AG04449 (cell line): ENCODE measurements at regions not wholly inside any gene's neighbourhood (a gene's known extent, or its start where the extent isn't known, plus 50 kb on each side); places are given as distances from the start of the nearest gene placed in this dataset.
"Not testable (repeated sequence)": the region's sequence is repeated elsewhere in the genome, so short reads cannot be mapped to it uniquely, and the experiment has no call there.

Experiments used
- CTCF ChIA-PET: fragments of 350-600 bp; formaldehyde crosslinking; extraction: SDS; loops from one replicate; lab custom pipeline; 2021; ENCODE audit warnings: antibody characterized with exemption; lab: Yijun Ruan, JAX
- POLR2A ChIA-PET: fragments of 400-600, 350-600 bp; formaldehyde crosslinking; extraction: SDS; loops from one replicate; lab custom pipeline; 2020; ENCODE audit warnings: antibody characterized with exemption, inconsistent platforms; lab: Yijun Ruan, JAX
- DNase-seq: peaks from one replicate; pipeline ENCODE4 v3.0.0-alpha.2; 2010; ENCODE audit warnings: low read depth, low spot score
- H3K4me3 ChIP-seq: 2 replicates; pipeline ENCODE4 v1.5.1; 2011; ENCODE audit warnings: low read depth, mild to moderate bottlenecking, control low read depth, low read length
- CTCF ChIP-seq: IDR thresholded peaks from one replicate; pipeline ENCODE4 v1.5.1; 2011; ENCODE audit warnings: mild to moderate bottlenecking, moderate library complexity, low read length, control low read depth, inconsistent platforms; ENCODE audit not compliant: insufficient read depth; ENCODE audit errors: missing control alignments

- no peak for TF ChIP-seq CTCF
- ChIA-PET CTCF (interaction anchor here (1.7 kb wide), 1 partner anchor 46 kb away, joined by 6 read pairs; no protein-coding TSS in a partner anchor), POLR2A (no interaction called here)
- no peak for DNase-seq
- no peak overlapping the region for H3K4me3 ChIP-seq
Observed at GRCh38 chr6:160883999-160884398, 107.6 kb upstream of the MAP3K4 start.

GRCh38 chr6:160889148-160889547 is 102.4 kb upstream of the MAP3K4 start:
- DNase-seq, H3K4me3 ChIP-seq, POLR2A ChIA-PET, CTCF ChIA-PET: not testable (repeated sequence)

GRCh38 chr6:160891690-160892089 is 99.9 kb upstream of the MAP3K4 start:
- ChIA-PET POLR2A (no interaction called here), CTCF (no interaction called here)
- no peak for DNase-seq
- no peak for TF ChIP-seq CTCF
- H3K4me3 ChIP-seq = no peak overlapping the region

- POLR2A ChIA-PET = no interaction called here
- CTCF ChIA-PET = no interaction called here
- no peak for DNase-seq
- no peak overlapping the region for H3K4me3 ChIP-seq
- no peak for TF ChIP-seq CTCF
Observed at GRCh38 chr6:160895562-160895961, 96.0 kb upstream of the MAP3K4 start.

- ChIA-PET CTCF (interaction anchor here (1.4 kb wide), 1 partner anchor 471 kb away, joined by 4 read pairs; no protein-coding TSS in a partner anchor), POLR2A (no interaction called here)
- H3K4me3 ChIP-seq = no peak overlapping the region
- DNase-seq = no peak
- TF ChIP-seq CTCF = no peak
Observed at GRCh38 chr6:160899671-160900430, 91.7 kb upstream of the MAP3K4 start.

- CTCF ChIA-PET = no interaction called here
- no peak for TF ChIP-seq CTCF
- no peak for DNase-seq
- no peak overlapping the region for H3K4me3 ChIP-seq
- POLR2A ChIA-PET = no interaction called here
Observed at GRCh38 chr6:160911949-160912348, 79.6 kb upstream of the MAP3K4 start.

GRCh38 chr6:160912411-160912810 is 79.2 kb upstream of the MAP3K4 start:
- H3K4me3 ChIP-seq = no peak overlapping the region
- no peak for DNase-seq
- ChIA-PET POLR2A (no interaction called here), CTCF (no interaction called here)
- TF ChIP-seq CTCF = no peak
